K562 (cell line): ENCODE measurements at regions not wholly inside any gene's neighbourhood (a gene's known extent, or its start where the extent isn't known, plus 50 kb on each side); places are given as distances from the start of the nearest gene placed in this dataset.
"Not testable (repeated sequence)": the region's sequence is repeated elsewhere in the genome, so short reads cannot be mapped to it uniquely, and the experiment has no call there.

ENCODE experiments used
- ATAC-seq: fragments of 200-7000 bp; cut with Tn5 transposase; 3 replicates; pipeline ENCODE4 v1.9.1; 2020; ENCODE audit warnings: moderate library complexity
- BruUV-seq: library from RNA; stranded (reverse); fragments of 400-500 nt; replicated peaks from 2 replicates; lab custom pipeline; 2021; lab: Mats Ljungman, UMichigan
- CTCF ChIA-PET: fragments of 300-600 bp; formaldehyde crosslinking; extraction: SDS; loops from one replicate; lab custom pipeline; 2021; ENCODE audit warnings: low intra/inter-chr PET ratio; lab: Yijun Ruan, JAX
- POLR2A ChIA-PET: fragments of 300-600, 350-650 bp; sonication (Branson Sonifier 250); formaldehyde crosslinking; extraction: SDS; loops from one replicate; lab custom pipeline; 2021; ENCODE audit warnings: antibody characterized with exemption, inconsistent platforms; lab: Yijun Ruan, JAX
- DNase-seq, 4 experiments: peaks; one replicate each; pipeline versions ENCODE4 v3.0.0 to v3.0.0-alpha.2; 2011 to 2018; ENCODE audit warnings: low spot score in 3 of 4, mixed read lengths in 3 of 4; ENCODE audit errors: extremely low read depth in 1 of 4
- FAIRE-seq: peaks from 2 replicates; lab custom pipeline; 2011; peaks lifted over from hg19 to GRCh38; lab: Jason Lieb, UNC
- H2AFZ ChIP-seq: 2 replicates; pipeline ENCODE4 v1.6.0; 2011; ENCODE audit warnings: low read depth, low read length, control low read depth, inconsistent platforms
- H3K27ac ChIP-seq: fragments of 200-600 bp; 3 replicates; pipeline ENCODE4 v1.8.0; 2011; ENCODE audit warnings: low read depth, mild to moderate bottlenecking, control low read depth, inconsistent platforms, low read length, moderate library complexity, mixed read lengths; ENCODE audit errors: extremely low read depth
- H3K27me3 ChIP-seq, 2 experiments: fragments of 300-600 bp in 1 of 2; 2 replicates in 1 of 2; 3 replicates in 1 of 2; pipeline versions ENCODE4 v1.6.0 to v1.8.0; 2011; ENCODE audit warnings: inconsistent platforms in 2 of 2, low read length in 2 of 2, mild to moderate bottlenecking in 1 of 2, mixed read lengths in 1 of 2, moderate library complexity in 1 of 2; ENCODE audit not compliant: control insufficient read depth in 2 of 2, insufficient read depth in 2 of 2
- H3K36me3 ChIP-seq: fragments of 300-600 bp; 3 replicates; pipeline ENCODE4 v1.8.0; 2011; ENCODE audit warnings: mild to moderate bottlenecking, low read length, inconsistent platforms; ENCODE audit not compliant: control insufficient read depth, insufficient read depth
- H3K4me1 ChIP-seq, 2 experiments: fragments of 200-600 bp in 1 of 2; replicated peaks in 1 of 2; 2 replicates in 1 of 2; 3 replicates in 1 of 2; pipeline versions ENCODE4 v1.5.1 to v1.8.0; 2011; ENCODE audit warnings: inconsistent platforms in 2 of 2, low read length in 2 of 2, mild to moderate bottlenecking in 1 of 2, mixed read lengths in 1 of 2, moderate library complexity in 1 of 2; ENCODE audit not compliant: control insufficient read depth in 2 of 2, insufficient read depth in 2 of 2
- H3K4me2 ChIP-seq: 2 replicates; pipeline ENCODE4 v1.6.1; 2011; ENCODE audit warnings: low read length, control low read depth, inconsistent platforms, mixed read lengths; ENCODE audit not compliant: insufficient read depth
- H3K4me3 ChIP-seq: fragments of 200-600 bp; sonication (generic), shearing (Covaris generic); 2 replicates; pipeline ENCODE4 v1.5.1; 2016; ENCODE audit warnings: control low read depth, inconsistent platforms
- H3K79me2 ChIP-seq: fragments of 200-600 bp; 3 replicates; pipeline ENCODE4 v1.8.0; 2011; ENCODE audit warnings: low read length, inconsistent platforms; ENCODE audit not compliant: control insufficient read depth, insufficient read depth
- H3K9ac ChIP-seq, 2 experiments: 2 replicates each; pipeline versions ENCODE4 v1.6.0 to v1.6.1; 2011; ENCODE audit warnings: low read depth in 2 of 2, low read length in 2 of 2, control low read depth in 1 of 2, inconsistent platforms in 1 of 2, mild to moderate bottlenecking in 1 of 2, mixed read lengths in 1 of 2; ENCODE audit not compliant: insufficient read depth in 1 of 2
- H3K9me1 ChIP-seq: one replicate; pipeline ENCODE4 v1.6.0; 2011; ENCODE audit warnings: inconsistent platforms, mild to moderate bottlenecking, low read length, moderate library complexity; ENCODE audit not compliant: control insufficient read depth, insufficient read depth
- H3K9me3 ChIP-seq: replicated peaks from 2 replicates; pipeline ENCODE4 v1.5.1; 2011; ENCODE audit warnings: low read depth, low read length, inconsistent platforms; ENCODE audit not compliant: control insufficient read depth, insufficient read depth
- H4K20me1 ChIP-seq: replicated peaks from 2 replicates; pipeline ENCODE4 v1.6.1; 2011; ENCODE audit warnings: low read length, inconsistent platforms, mixed read lengths; ENCODE audit not compliant: control insufficient read depth, insufficient read depth
- ARID2 ChIP-seq: fragments of 450-650 bp; IDR thresholded peaks from 2 replicates; pipeline ENCODE4 v1.6.1; 2017; ENCODE audit warnings: antibody characterized with exemption, mild to moderate bottlenecking
- BACH1 ChIP-seq: fragments of 200-800 bp; sonication (Bioruptor generic); IDR thresholded peaks from 2 replicates; pipeline ENCODE4 v1.6.1; 2016; ENCODE audit warnings: missing genetic modification characterization, missing compliant biosample characterization
- LARP7 ChIP-seq: fragments of 450-650 bp; IDR thresholded peaks from 2 replicates; pipeline ENCODE4 v1.6.1; 2016
- NFATC3 ChIP-seq: fragments of 450-650 bp; IDR thresholded peaks from 2 replicates; pipeline ENCODE4 v1.6.1; 2017; ENCODE audit warnings: mild to moderate bottlenecking
- PHB2 ChIP-seq: fragments of 450-650 bp; IDR thresholded peaks from 2 replicates; pipeline ENCODE4 v1.6.1; 2017; ENCODE audit warnings: low read depth
- SP1 ChIP-seq: sonication (generic); formaldehyde crosslinking; IDR thresholded peaks from 2 replicates; pipeline ENCODE4 v1.8.1; 2022; ENCODE audit warnings: mild to moderate bottlenecking, missing genetic modification reagents
- TFAM ChIP-seq: fragments of 250-450 bp; sonication (Bioruptor Pico); conservative IDR thresholded peaks from 2 replicates; pipeline ENCODE4 v1.5.0; 2021; ENCODE audit warnings: mild to moderate bottlenecking, moderate library complexity
- ZBTB43 ChIP-seq: sonication (generic); formaldehyde crosslinking; IDR thresholded peaks from 2 replicates; pipeline ENCODE4 v1.8.0; 2023; ENCODE audit warnings: mild to moderate bottlenecking, missing genetic modification reagents
- ZNF696 ChIP-seq: fragments of 250-450 bp; sonication (Bioruptor Pico); conservative IDR thresholded peaks from 2 replicates; pipeline ENCODE4 v1.4.0; 2020; ENCODE audit warnings: mild to moderate bottlenecking, moderate library complexity
- WGBS: fragments of 100-300 bp; shearing (Covaris generic); methylation state at CpG from one replicate; pipeline ENCODE4 v1.1.6; 2016; ENCODE audit warnings: low coverage, mixed read lengths; ENCODE audit not compliant: insufficient coverage; ENCODE audit errors: missing lambda C conversion rate; 5-methylcytosine and 5-hydroxymethylcytosine counted together
- in situ Hi-C: fragments of 300-500 bp; cut with MboI; formaldehyde crosslinking; loops from 4 replicates; pipeline ENCODE4 v1.15.0; 2018; ENCODE audit warnings: inconsistent platforms, mixed read lengths
- intact Hi-C: fragments of 100-400 bp; cut with micrococcal nuclease; formaldehyde crosslinking; loops from 2 replicates; pipeline ENCODE4 v1.14.2; 2022

- no peak for TF ChIP-seq ZBTB43 (CRISPR knock-in tag)
- no peak for TF ChIP-seq PHB2
These were observed 727.9 kb upstream of the DIAPH2 start (continued) for GRCh38 chrX:95956745-95957144.

- H3K4me2 ChIP-seq, H3K27ac ChIP-seq, CTCF ChIA-PET, BruUV-seq, H3K4me3 ChIP-seq, H3K9ac ChIP-seq, H2AFZ ChIP-seq, H3K9me1 ChIP-seq, H3K79me2 ChIP-seq, intact Hi-C loops, H3K9me3 ChIP-seq, H3K27me3 ChIP-seq, H3K36me3 ChIP-seq, ATAC-seq, H4K20me1 ChIP-seq, DNase-seq, FAIRE-seq, in situ Hi-C loops, H3K4me1 ChIP-seq, POLR2A ChIA-PET: not testable (repeated sequence)
- WGBS: 0% methylated on average over 8 of the region's 9 CpGs
These were observed 711.1 kb upstream of the DIAPH2 start for GRCh38 chrX:95973456-95974095.

GRCh38 chrX:95974096-95974470, 710.6 kb upstream of the DIAPH2 start:
- no peak for ATAC-seq
- 0% methylated on average over 4 of the region's 4 CpGs for WGBS
- BruUV-seq: no TSS peak

More at GRCh38 chrX:95974096-95974470, 710.6 kb upstream of the DIAPH2 start:
- no peak for TF ChIP-seq BACH1 (tag)
- TF ChIP-seq ZNF696 (CRISPR knock-in tag): no peak
- TF ChIP-seq ARID2: no peak
- no peak for TF ChIP-seq NFATC3
- TF ChIP-seq LARP7: no peak
- no peak for TF ChIP-seq TFAM (CRISPR knock-in tag)
- TF ChIP-seq SP1 (CRISPR knock-in tag): no peak
- TF ChIP-seq, all 486 proteins: peak for 0
- no peaks in the 10 kb centered on the region for H3K4me1 ChIP-seq
- H4K20me1 ChIP-seq: no peaks in the 10 kb centered on the region
- CTCF ChIA-PET: no interaction called here
- DNase-seq (no peak), FAIRE-seq (no peak)
- H3K79me2 ChIP-seq: no peaks in the 10 kb centered on the region
- H2AFZ ChIP-seq: no peak overlapping the region
- no peak overlapping the region for H3K4me2 ChIP-seq
- H3K9me1 ChIP-seq: no peaks in the 10 kb centered on the region
- no peak overlapping the region for H3K27ac ChIP-seq
- H3K9ac ChIP-seq: no peak overlapping the region
- no peaks in the 10 kb centered on the region for H3K9me3 ChIP-seq
- H3K27me3 ChIP-seq: no peaks in the 10 kb centered on the region
- intact Hi-C loops: no loop called here
- no peaks in the 10 kb centered on the region for H3K36me3 ChIP-seq
- no peak overlapping the region for H3K4me3 ChIP-seq
- in situ Hi-C loops: no loop called here
- POLR2A ChIA-PET: no interaction called here
